MM.1S (cell line): ENCODE measurements at regions not wholly inside any gene's neighbourhood (a gene's known extent, or its start where the extent isn't known, plus 50 kb on each side); places are given as distances from the start of the nearest gene placed in this dataset.

Experiments used
- CTCF ChIP-seq: fragments of 300-600 bp; sonication (generic); IDR thresholded peaks from 2 replicates; pipeline ENCODE4 v1.5.1; 2016; ENCODE audit warnings: antibody characterized with exemption, low read length, mixed read lengths
- EZH2 ChIP-seq: fragments of 300-600 bp; sonication (generic); optimal IDR thresholded peaks from 2 replicates; pipeline ENCODE3; 2017; ENCODE audit warnings: low read depth, mild to moderate bottlenecking, antibody characterized with exemption, low read length, mixed read lengths
- EZH2phosphoT487 ChIP-seq: fragments of 300-600 bp; sonication (generic); IDR thresholded peaks from 2 replicates; pipeline ENCODE4 v1.6.1; 2018; ENCODE audit warnings: antibody characterized with exemption, low read length

- TF ChIP-seq CTCF (no peak), EZH2 (no peak), EZH2phosphoT487 (no peak)
Observed at GRCh38 chr2:139209586-139209985, 429.4 kb upstream of the NXPH2 start.
